ENCODE measurements at regions not wholly inside any gene's neighbourhood (a gene's known extent, or its start where the extent isn't known, plus 50 kb on each side); places are given as distances from the start of the nearest gene placed in this dataset.

DNA sequence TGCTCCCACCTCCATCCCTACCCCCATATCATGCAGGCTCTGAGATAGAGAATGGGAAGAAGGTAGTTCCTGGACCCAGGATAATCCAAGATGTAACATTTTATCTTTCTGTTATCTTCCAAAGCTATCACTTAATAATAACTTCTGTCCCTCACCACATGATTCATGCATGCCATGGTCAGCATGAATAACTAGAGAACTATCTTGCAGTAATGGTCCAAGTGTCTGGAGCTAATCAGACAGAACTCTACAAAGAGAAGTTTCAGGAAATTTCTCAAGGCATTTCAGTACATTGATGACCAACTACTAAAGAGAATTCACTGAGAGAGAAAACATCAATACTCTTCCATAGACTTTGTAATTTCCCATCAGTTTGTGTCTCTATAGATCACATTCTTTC is 1469.7 kb upstream of the PIK3C3 start:
- Histone ChIP-seq H3K4me3 (no peak overlapping the region), H3K4me1 (no peaks in the 10 kb centered on the region), H3K36me3 (no peaks in the 10 kb centered on the region), H3K27ac (no peak overlapping the region), H3K9me3 (no peaks in the 10 kb centered on the region), H3K27me3 (no peaks in the 10 kb centered on the region)
- TF ChIP-seq, protein P1, sequence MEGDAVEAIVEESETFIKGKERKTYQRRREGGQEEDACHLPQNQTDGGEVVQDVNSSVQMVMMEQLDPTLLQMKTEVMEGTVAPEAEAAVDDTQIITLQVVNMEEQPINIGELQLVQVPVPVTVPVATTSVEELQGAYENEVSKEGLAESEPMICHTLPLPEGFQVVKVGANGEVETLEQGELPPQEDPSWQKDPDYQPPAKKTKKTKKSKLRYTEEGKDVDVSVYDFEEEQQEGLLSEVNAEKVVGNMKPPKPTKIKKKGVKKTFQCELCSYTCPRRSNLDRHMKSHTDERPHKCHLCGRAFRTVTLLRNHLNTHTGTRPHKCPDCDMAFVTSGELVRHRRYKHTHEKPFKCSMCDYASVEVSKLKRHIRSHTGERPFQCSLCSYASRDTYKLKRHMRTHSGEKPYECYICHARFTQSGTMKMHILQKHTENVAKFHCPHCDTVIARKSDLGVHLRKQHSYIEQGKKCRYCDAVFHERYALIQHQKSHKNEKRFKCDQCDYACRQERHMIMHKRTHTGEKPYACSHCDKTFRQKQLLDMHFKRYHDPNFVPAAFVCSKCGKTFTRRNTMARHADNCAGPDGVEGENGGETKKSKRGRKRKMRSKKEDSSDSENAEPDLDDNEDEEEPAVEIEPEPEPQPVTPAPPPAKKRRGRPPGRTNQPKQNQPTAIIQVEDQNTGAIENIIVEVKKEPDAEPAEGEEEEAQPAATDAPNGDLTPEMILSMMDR (IDR thresholded peaks at IDR 0.05) = no peak
- TF ChIP-seq POLR2A (IDR thresholded peaks at IDR 0.05) = no peak
- no peak for DNase-seq

DNA sequence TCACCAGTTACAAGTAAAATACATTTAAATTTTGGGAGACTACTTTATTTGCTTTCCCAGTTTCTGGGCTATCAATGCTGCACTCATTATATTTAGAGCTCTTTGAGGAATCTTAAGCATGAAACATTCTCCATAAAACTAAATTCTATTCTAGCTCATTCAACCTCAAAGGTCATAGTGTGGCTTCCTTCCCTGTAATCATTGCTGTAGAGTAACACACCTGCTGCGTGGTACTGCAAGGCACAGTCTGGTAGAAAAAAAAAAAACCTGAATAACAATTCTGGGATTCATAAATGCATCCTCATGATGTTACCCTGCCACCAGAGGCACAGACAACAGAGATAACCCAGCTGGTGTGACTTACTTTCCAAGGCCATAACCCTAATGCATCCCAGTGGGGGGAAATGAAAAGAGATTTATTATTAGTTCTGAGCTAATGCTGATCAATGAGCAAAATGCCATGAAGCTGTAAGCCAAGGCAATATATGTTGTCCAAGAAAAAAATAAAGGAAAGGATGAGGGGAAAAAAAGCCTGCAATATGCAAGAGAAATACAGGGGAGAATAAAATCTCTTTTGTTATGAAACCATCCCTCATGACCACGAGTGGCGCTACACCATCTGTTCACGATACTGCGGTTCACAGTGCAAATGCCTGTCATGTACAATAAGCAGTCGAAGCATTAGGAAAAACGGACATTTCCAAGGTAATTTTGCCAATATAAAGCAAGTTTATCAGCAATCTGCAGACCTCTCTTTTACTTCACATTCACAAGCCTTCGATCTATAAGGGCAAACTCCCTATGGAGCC is 1481.6 kb upstream of the PIK3C3 start:
- no peak overlapping the region for H3K27ac ChIP-seq
- H3K9me3 ChIP-seq = no peaks in the 10 kb centered on the region
- DNase-seq = no peak
- no peak for TF ChIP-seq POLR2A (IDR thresholded peaks at IDR 0.05)
- TF ChIP-seq, protein P1 (IDR thresholded peaks at IDR 0.05) = no peak
- H3K36me3 ChIP-seq = no peaks in the 10 kb centered on the region
- H3K27me3 ChIP-seq = no peaks in the 10 kb centered on the region
- no peak overlapping the region for H3K4me3 ChIP-seq
- no peaks in the 10 kb centered on the region for H3K4me1 ChIP-seq

DNA sequence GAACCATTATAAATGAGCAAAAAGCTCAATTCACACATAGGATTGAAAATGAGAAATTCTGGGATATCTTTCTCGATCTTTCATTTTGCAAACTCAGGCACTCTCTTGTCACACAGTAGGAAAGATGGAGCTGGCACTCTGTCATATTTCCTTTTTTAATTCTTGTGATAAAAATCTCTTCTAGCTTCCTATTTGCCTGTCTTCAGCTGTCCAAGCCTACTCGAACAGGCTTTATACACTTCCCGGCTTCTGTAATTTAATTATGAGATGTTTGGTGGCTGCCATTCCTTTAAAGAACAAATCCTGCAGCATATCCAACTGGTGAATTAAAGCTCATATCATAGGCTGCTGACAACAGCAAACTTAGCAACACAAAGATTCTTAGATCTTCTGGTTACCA is 1484.3 kb upstream of the PIK3C3 start:
- no peak for TF ChIP-seq POLR2A (IDR thresholded peaks at IDR 0.05)
- TF ChIP-seq, protein P1 (IDR thresholded peaks at IDR 0.05) = no peak
- DNase-seq = no peak
- no peaks in the 10 kb centered on the region for H3K27me3 ChIP-seq
- H3K9me3 ChIP-seq = no peaks in the 10 kb centered on the region
- H3K27ac ChIP-seq = no peak overlapping the region
- H3K4me3 ChIP-seq = no peak overlapping the region
- H3K36me3 ChIP-seq = no peaks in the 10 kb centered on the region
- H3K4me1 ChIP-seq = no peaks in the 10 kb centered on the region

DNA sequence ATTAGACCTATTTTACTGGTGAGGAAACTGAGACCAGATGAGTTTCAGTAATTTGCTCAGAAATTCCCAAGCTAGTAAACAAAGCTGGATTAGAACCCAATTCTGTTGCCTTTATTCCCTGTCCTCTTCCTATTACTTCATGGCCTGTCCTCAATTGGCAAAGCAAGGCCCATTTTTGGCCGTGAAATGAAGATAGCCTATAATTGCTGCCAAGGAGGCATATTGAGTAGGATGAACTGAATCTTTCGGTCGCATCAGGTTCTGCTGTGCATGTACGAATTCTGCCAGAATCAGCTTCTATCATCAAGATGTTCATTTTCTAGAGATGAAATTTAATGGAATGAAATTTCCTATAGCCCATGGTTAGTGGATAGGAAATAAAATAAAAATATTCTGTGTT is 1485.2 kb upstream of the PIK3C3 start:
- no peak for TF ChIP-seq POLR2A (IDR thresholded peaks at IDR 0.05)
- TF ChIP-seq, protein P1 (IDR thresholded peaks at IDR 0.05) = no peak
- Histone ChIP-seq H3K4me3 (no peak overlapping the region), H3K36me3 (no peaks in the 10 kb centered on the region)

DNA sequence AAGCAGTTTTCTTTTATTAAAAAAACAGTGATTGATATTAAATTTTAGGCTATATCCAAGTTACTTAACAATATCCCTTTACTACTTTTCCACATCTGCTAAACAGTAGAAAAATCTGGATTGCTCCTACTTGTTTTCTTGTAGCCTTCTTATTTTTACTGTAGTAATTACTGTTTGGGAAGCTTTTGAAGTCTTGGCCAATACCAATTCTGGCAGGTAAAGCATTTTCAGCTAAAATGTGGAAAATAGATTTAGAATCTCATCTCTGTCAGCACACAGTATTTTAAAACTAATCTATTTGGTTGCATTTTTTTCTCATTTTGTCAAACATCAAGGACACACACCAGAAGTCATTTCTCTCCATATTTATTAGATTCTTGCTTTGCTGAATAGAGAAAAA is 1485.7 kb upstream of the PIK3C3 start:
- TF ChIP-seq, protein P1 (IDR thresholded peaks at IDR 0.05) = no peak
- no peak for TF ChIP-seq POLR2A (IDR thresholded peaks at IDR 0.05)
- Histone ChIP-seq H3K4me1 (no peaks in the 10 kb centered on the region), H3K27me3 (no peaks in the 10 kb centered on the region), H3K36me3 (no peaks in the 10 kb centered on the region), H3K9me3 (no peaks in the 10 kb centered on the region), H3K4me3 (no peak overlapping the region), H3K27ac (no peak overlapping the region)
- DNase-seq = no peak

More for the DNA sequence above, 1485.2 kb upstream of the PIK3C3 start:
- no peak for DNase-seq
- H3K27me3 ChIP-seq = no peaks in the 10 kb centered on the region
- no peaks in the 10 kb centered on the region for H3K9me3 ChIP-seq
- H3K27ac ChIP-seq = no peak overlapping the region
- H3K4me1 ChIP-seq = no peaks in the 10 kb centered on the region

Data from Peyer's patch (tissue), 4 donors.